HG03439 (cell line): ENCODE measurements at regions not wholly inside any gene's neighbourhood (a gene's known extent, or its start where the extent isn't known, plus 50 kb on each side); places are given as distances from the start of the nearest gene placed in this dataset.

Experiments used
- ATAC-seq: cut with Tn5 transposase; IDR thresholded peaks from one replicate; pipeline ENCODE4 v1.9.1; 2021; ENCODE audit warnings: mild to moderate bottlenecking, moderate library complexity; ENCODE audit not compliant: unreplicated experiment

- ATAC-seq: no peak
Observed at GRCh38 chr10:88194041-88194887, 330.8 kb downstream of the PTEN start.

DNA sequence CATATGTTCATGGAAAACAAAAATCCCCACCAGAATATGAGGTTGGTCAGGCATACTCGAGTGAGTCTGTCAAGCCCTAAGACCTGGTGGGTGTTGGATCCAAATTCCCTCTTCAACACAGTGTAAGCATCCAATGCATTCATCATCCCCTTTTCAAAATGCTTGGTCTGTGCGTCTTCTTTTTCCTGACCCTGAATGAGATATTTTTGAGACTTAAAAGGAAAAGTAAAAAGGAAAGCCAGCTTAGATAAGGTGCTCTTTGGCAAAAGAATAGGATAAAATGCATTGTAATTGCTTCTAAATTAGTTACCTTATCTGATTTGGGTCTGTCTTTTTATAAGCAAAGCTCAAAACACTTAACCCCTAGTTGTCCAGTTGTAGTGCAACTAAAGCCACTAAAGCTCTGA lies 331.5 kb downstream of the PTEN start:
- ATAC-seq: no peak

- ATAC-seq: no peak
Observed at GRCh38 chr10:88195841-88196240, 332.4 kb downstream of the PTEN start.

DNA sequence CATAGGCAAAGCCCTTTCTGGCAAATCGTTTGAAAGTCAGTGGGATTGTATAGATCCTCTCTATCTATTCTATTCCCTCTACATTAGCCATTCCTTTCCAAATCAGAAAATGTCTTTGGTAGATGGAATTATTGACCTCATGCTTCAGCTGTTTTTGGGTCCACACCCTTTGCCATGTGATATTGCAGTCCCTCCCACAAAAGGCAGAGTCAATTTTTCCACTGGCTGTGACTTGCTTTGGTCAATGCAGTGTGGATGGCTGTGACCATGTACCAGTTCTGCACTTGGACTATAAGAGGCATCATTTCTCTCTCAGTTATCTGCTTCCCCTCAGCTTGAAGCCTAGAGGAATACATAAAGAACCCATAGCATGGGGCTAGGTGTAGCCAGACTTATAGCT lies 332.9 kb downstream of the PTEN start:
- ATAC-seq: no peak

DNA sequence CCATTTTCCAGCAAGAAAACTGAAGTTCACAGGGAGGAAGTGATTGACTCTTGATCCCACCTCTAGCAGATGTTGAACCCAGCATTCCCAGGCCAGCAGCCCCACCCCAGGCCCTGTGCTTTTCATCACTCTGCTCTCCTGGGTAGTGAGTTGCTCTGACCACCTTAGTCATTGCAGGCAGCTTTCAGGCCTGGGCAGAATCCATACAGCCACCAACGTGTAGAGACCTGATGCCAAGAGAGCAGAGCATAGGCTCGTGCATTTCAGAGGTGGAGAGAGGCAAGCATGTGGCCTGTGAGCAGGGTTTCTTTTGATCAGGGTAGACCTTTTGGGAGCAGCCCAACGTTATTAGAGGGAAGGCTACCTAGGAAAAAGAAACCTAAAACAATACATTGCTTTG lies 334.6 kb downstream of the PTEN start:
- ATAC-seq: no peak

DNA sequence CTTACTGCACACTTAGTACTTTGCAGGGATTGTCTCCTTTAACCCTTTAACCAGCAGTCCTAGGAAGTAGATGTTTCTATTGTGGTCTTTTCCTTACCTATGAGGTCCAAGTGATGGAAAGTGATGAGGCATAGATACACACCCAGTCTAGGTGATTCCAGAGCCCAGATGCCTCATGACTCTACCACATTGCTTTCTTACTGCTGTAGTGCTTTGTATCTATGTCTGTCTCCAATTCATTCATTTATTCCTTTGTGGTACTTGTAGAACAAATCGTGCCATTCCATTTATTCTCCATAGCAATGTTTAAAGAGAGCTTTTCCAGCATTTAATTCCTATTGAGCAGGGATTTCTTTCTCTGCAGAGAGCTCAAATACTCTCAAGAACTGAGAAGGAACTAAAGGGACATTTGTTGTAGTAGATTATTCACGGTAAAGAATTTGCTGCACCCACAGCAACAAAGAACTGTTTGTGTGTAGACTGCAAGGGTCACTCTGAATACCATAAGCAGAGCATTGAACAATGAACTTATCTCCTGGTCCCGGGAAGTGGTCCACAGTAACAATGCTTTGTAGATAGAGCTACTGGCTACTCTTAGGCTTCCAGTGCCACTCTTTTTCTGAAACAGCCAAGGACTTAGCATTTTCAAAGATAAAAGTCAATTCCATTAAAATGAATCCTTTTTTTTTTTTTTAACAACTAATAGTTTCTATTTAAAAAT lies 337.0 kb downstream of the PTEN start:
- no peak for ATAC-seq

DNA sequence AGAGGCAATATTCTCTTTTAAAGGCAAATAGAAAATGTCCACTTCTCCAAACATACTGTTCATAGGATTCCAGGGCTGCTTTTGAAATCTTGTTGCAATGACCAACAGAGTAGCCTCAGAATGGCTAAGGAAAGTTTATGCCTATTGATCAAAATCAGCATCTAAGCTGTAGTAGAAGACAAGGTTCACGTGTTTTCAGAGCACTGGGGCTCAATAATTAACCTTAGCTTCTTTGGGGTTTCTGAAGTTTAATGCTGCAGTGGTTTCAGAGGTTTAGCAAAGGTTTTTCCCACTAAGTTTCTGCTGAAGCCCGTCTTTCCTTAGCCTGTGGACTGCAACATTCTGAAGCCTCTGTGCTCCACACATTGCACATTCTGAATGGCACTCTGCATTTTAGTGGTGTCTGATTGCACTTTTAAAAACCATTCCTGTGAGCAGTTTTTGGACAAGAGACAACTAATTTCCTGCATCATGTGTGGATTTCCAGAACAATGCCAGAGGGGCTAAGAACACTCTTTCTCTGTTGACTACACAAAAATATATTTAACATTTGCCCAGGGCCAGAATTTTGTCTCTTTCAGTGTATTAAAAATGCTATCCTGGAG lies 342.5 kb downstream of the PTEN start:
- ATAC-seq: no peak

GRCh38 chr10:88207121-88207546 lies 343.7 kb downstream of the PTEN start:
- no peak for ATAC-seq

GRCh38 chr10:88209231-88209630 lies 345.8 kb downstream of the PTEN start:
- ATAC-seq: no peak

DNA sequence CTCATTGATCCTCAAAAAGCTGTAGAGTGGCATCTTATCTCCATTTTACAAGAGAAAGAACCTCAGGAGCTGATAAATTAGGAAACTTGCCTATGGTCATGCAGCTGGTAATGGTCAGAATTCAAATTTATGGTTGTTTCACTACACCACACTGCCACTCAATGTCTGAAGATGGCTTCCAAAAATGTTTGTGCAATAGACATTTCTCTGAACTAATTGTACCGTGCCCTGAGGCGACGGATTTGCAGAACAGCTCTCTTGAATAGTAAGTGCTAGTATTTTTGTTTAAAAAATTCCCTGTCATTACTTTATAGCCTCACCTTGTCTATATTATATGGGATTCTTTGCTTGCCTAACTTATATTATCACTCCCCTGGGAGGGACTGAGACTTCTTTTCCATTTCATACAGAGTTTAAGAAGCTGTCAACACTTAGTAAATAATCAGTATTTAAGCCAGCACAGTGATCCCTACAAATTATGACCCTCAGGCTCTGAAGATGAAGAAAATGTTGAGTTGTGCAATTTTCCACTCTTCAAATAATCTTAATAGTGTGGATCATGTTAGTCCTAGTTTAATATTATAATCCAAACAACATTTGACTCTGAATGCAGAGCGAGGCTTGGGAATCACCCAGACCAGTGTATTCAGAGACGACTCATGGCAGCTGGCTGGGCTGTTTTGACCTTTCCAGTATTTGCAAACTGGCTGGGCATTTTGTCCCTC lies 346.6 kb downstream of the PTEN start:
- ATAC-seq: no peak

DNA sequence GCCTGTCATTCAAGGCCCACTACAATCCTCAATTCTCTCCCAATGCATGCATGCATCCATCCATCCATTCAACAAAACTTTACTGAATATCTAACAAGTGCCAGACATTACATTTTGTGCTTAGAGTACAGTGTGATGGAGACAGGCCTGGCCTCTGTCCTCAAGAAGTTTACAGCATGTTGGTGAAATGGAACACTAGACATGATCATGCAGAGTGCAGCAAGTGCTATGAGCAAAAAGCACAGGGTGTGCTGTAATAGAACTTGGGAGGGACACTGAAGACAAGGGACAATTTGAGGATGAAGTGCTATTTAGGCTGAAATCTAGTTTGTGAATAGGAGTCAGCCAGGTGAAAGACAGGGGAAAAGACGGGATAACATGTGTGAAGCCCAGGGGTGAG lies 347.8 kb downstream of the PTEN start:
- ATAC-seq: no peak

GRCh38 chr10:88212069-88212468 lies 348.6 kb downstream of the PTEN start:
- ATAC-seq: no peak

DNA sequence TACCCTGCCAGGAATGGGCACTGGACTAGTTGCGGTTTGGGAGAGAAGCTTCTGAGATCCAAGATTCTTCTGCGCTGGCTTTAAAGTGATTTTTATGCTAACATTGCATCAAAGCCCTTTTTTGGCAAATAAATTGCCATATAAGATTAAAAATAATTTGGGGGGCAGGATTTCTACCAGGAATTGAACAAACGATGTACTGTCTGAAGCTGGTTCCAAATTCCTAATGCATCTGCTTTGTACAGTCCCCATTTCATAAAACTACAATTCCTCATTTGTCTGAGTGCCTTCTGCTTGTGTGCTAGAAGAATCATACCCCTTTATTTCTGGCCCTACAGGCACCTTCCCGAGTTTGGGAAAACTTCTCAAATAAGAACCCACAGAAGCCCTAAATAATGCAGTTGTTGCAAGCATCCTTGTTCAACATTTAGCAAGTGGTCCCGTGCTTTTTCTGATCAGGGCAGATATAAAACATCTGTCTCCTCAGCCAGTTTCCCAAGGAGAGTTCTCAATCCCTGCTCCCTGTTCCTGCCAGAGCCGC lies 349.7 kb downstream of the PTEN start:
- ATAC-seq: no peak

DNA sequence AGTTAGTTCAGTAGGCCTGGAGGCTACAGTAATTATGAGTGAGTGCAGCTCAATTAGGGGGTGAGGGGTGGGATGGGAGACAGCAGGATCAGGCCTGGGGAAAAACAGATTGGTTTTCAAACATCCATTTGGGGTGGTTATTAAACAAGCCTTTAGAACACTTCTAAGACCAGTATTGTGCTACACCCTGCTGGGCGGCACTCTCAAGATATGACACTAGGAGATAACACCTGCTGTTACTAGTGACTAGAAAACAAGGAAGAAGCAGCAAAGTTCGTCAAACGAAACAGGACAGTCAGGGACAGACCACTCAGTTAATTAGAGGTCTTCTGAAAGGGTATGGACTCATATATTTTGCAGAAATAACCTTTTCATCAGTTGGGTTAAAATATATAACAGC lies 353.6 kb downstream of the PTEN start:
- no peak for ATAC-seq

DNA sequence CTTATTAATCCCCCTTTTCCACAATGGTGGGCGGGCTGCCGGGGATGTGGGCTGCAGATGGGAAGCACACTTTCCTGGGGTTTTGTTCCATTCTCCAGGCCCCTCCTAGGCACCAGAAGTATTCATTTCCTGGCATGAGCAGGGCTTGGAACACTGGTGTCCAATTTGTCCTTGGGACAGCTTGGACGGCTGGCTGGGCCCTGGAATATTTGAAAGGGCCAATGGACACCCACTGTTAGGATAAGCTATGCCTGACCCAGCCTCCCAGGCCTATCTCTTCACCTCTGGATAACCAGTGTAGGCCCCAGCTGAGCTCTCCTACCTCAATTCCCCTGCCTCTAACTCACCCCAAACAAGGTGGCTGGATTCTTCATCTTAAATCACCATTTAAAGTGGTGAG lies 354.9 kb downstream of the PTEN start:
- ATAC-seq: no peak

DNA sequence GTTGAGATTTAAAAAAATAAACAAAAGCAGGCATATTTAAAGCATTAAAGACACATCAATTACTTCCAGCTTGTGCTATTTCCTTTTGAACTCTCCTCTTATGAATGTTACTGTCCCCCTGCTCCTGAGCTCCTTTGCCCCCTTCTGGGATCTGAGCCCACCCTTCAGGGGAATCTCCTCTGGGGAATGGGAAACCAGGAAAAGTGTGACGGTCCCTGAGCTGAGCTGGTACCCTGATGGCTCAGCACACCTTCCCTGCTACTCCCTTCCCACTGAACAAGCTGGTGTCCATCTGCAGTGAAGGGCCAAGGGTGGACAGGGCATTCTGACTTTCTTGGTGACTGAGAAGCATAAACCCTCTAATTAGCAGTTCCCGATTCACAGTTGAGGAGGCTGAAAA lies 356.3 kb downstream of the PTEN start:
- no peak for ATAC-seq

GRCh38 chr10:88221010-88221973 lies 357.9 kb downstream of the PTEN start:
- ATAC-seq: no peak

- ATAC-seq: no peak
Observed at GRCh38 chr10:88222881-88223280, 359.5 kb downstream of the PTEN start.
